Uterus (tissue), 2 donors: ENCODE measurements at regions not wholly inside any gene's neighbourhood (a gene's known extent, or its start where the extent isn't known, plus 50 kb on each side); places are given as distances from the start of the nearest gene placed in this dataset.

Experiments
- POLR2A ChIP-seq, 2 donors: fragments of 450-650 bp; IDR thresholded peaks; one replicate each; pipeline ENCODE4 v1.6.1; 2016; ENCODE audit warnings: antibody characterized with exemption in 2 of 2, mild to moderate bottlenecking in 1 of 2, moderate library complexity in 1 of 2
- TF ChIP-seq, protein P1 (sequence below), 4 experiments: fragments of 200-600 bp in 2 of 4; fragments of 450-650 bp in 2 of 4; sonication (generic) in 2 of 4; IDR thresholded peaks; one replicate each; pipeline ENCODE4 v1.5.1; 2016 to 2019; ENCODE audit warnings: antibody characterized with exemption in 4 of 4, mild to moderate bottlenecking in 2 of 4, moderate library complexity in 1 of 4

DNA sequence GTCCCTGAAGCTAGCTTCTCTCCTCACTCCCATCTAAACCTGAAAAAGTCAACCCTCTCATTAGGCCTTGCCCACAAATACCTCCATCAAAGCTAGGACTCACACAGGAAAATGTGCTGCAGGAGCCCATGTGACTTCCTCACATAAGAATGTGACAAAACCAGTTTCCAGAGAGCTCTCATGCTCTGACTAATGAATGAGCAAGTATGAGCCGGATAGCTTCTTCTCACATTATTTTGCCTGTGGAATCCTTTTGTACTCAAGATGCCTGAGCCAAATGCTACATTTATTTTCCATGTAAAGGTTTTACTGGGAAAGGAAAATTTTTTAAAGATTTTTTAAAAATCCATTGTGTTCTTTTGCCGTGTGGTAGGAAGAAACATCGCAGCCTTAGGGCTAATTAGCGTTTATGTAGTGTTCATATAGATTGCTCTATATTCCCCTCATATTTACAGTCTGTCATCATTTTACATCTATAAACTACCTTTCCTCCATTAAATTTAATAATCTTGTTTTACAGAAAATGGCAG lies 68.6 kb upstream of the CCN6 start:
- TF ChIP-seq, protein P1, sequence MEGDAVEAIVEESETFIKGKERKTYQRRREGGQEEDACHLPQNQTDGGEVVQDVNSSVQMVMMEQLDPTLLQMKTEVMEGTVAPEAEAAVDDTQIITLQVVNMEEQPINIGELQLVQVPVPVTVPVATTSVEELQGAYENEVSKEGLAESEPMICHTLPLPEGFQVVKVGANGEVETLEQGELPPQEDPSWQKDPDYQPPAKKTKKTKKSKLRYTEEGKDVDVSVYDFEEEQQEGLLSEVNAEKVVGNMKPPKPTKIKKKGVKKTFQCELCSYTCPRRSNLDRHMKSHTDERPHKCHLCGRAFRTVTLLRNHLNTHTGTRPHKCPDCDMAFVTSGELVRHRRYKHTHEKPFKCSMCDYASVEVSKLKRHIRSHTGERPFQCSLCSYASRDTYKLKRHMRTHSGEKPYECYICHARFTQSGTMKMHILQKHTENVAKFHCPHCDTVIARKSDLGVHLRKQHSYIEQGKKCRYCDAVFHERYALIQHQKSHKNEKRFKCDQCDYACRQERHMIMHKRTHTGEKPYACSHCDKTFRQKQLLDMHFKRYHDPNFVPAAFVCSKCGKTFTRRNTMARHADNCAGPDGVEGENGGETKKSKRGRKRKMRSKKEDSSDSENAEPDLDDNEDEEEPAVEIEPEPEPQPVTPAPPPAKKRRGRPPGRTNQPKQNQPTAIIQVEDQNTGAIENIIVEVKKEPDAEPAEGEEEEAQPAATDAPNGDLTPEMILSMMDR (IDR thresholded peaks at IDR 0.05), result no peak
- TF ChIP-seq POLR2A (IDR thresholded peaks at IDR 0.05), result no peak
